Activated naive CD8-positive, alpha-beta T cell (primary cell): ENCODE measurements at regions not wholly inside any gene's neighbourhood (a gene's known extent, or its start where the extent isn't known, plus 50 kb on each side); places are given as distances from the start of the nearest gene placed in this dataset.

Experiments used
- H3K27ac Mint-ChIP-seq: one replicate; pipeline ENCODE4 v1.8.0; 2021; ENCODE audit warnings: mixed read lengths
- H3K27me3 Mint-ChIP-seq: one replicate; pipeline ENCODE4 v1.8.0; 2021; ENCODE audit warnings: mixed read lengths
- H3K36me3 Mint-ChIP-seq: one replicate; pipeline ENCODE4 v1.8.0; 2021; ENCODE audit warnings: mixed read lengths
- H3K4me1 Mint-ChIP-seq: one replicate; pipeline ENCODE4 v1.8.0; 2021; ENCODE audit warnings: low read depth, mixed read lengths
- H3K4me3 Mint-ChIP-seq: one replicate; pipeline ENCODE4 v1.8.0; 2021; ENCODE audit warnings: mild to moderate bottlenecking, mixed read lengths
- H3K9me3 Mint-ChIP-seq: one replicate; pipeline ENCODE4 v1.8.0; 2021; ENCODE audit warnings: low read depth, mixed read lengths

DNA sequence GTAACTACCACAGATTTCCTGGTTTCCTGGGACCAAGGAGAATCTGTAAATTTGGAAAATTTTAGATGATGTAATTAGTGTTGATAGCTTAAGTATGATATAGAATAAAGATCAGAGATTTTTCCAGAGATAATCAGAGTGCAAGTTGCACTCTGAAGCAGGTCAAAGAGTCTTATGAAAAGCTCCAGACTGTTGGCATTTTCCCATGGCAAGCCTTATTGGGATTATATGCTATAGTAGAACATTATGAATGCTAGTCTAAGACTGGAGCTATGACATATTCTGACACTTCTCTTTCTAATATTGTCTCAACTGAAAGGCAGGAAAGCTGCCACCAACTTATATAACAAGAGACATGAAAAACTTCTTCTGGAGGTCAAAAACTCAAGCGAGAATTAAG is 1638.3 kb upstream of the LRRTM1 start:
- Mint-ChIP-seq H3K27me3 (no peaks in the 10 kb centered on the region), H3K36me3 (no peaks in the 10 kb centered on the region), H3K27ac (no peak overlapping the region), H3K4me1 (no peaks in the 10 kb centered on the region), H3K9me3 (peaks cover 16% of the 10 kb centered on the region), H3K4me3 (no peak overlapping the region)

DNA sequence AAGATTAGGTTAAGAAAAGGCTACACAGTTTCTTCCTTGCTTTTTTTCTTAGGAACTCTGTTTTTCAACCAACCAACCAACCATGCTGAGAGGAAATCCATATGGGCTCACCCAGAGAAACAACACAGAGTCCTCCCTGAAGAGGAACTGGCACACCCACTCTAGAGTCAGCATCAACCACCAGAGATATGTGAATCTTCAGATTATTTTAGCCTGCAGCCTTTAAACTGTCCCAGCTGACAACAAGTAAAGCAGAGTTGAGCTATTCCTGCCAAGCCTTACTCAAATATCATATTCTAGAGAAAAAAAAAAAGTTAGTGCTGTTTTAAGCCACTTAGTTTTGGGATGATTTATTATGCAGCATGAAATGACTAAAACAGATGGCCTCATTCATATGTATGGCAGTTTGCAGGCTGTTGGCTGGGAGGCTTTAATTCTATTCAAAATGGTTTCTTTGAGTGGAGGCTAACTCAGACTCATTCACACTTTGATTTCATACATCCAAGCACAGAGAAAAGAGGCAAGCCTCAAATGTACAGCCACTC is 1637.7 kb upstream of the LRRTM1 start:
- H3K9me3 Mint-ChIP-seq: peaks cover 16% of the 10 kb centered on the region
- H3K27ac Mint-ChIP-seq: no peak overlapping the region
- no peaks in the 10 kb centered on the region for H3K27me3 Mint-ChIP-seq
- H3K4me1 Mint-ChIP-seq: no peaks in the 10 kb centered on the region
- H3K36me3 Mint-ChIP-seq: no peaks in the 10 kb centered on the region
- H3K4me3 Mint-ChIP-seq: no peak overlapping the region

DNA sequence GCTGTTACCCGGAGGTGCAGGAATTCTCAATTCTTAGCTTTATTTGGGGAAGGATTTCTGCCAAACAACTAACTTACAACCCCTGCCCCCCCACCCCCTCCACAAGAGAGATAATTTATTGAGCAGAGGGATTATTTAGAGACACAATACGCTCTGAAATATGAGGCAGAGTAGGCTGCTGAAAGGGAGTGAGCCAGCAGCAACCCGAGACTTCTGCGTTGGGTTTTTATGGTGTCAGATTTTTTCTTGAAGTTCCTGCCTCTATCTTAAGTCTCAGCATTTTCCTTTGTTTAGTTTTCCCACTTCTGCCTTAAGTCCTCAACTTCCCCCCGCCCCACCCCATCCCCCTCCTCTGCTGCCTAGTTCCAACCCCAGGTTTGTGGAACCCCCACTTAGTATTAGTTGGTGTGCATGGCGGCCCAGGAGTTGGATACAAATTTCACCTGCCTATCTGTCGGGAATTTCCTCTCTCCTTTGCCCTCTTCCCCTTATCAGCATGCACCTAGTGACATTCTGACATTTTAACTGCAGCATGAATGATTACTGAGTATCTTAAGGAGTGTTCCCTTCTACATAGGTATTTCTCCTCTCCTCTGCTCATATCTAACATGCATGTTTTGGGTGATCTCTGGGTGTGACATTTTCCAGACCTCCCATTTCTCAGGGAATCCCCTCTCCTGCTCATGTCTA is 1635.9 kb upstream of the LRRTM1 start:
- Mint-ChIP-seq H3K27ac (no peak overlapping the region), H3K9me3 (peaks cover 17% of the 10 kb centered on the region), H3K27me3 (no peaks in the 10 kb centered on the region), H3K4me1 (no peaks in the 10 kb centered on the region), H3K4me3 (no peak overlapping the region), H3K36me3 (no peaks in the 10 kb centered on the region)

DNA sequence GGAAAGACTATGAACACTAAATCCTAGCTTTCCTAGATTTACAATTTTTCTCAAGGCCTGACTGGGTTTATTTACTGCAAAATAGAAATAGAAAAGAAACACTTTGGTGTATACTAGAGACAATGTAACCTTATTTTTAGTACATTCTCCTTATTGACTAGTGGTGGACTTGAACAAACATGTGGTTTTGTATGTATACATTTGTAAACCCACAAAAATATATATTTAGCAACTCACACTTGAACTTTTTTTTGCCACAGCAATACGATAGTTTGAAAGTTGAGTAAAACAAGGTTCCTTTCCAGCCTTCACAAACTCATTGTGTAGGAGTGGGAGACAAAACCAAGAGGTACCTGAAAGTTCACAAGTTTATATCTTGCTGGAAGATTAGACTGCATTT is 1633.4 kb upstream of the LRRTM1 start:
- Mint-ChIP-seq H3K4me3 (no peak overlapping the region), H3K36me3 (no peaks in the 10 kb centered on the region), H3K4me1 (no peaks in the 10 kb centered on the region), H3K27ac (no peak overlapping the region), H3K27me3 (no peaks in the 10 kb centered on the region), H3K9me3 (peaks cover 14% of the 10 kb centered on the region)

DNA sequence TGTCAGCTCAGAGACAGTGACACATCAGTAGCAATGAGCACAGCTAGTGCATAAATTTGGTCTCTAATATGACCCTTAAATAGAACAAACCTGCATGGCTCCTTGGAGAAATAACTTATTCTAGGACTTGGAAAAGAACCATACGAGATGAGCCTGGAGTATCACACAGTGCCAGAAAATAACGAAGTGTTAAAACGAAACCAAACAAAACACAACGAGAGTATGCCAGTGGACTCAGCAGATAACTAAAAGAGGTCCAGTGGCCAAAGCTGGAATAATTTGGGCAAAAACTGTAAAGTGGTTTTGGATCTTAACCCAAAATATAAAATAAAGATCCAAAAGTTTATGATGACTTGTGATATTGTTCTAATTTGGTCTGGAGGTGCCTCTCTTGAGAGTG is 1599.0 kb upstream of the LRRTM1 start:
- Mint-ChIP-seq H3K4me1 (no peaks in the 10 kb centered on the region), H3K27me3 (no peaks in the 10 kb centered on the region), H3K9me3 (peaks cover 5% of the 10 kb centered on the region), H3K27ac (no peak overlapping the region), H3K4me3 (no peak overlapping the region), H3K36me3 (no peaks in the 10 kb centered on the region)

DNA sequence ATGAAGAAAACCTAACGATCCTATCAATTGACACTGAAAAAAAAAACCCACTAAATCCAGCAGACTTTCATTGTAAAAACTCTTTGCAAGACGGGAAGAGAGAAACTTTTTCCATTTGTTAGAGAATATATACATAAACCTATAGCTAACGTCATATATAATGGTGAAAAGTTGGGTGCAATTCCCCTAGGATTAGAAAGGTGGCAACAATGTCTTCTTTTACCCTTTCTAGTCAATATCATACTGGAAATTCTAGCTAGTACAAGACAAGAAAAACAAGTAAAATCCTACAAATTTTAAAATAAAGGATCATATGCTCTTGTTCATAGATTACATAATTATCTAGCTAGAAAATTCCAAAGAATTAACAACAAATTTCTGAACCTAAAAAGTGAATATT is 1596.5 kb upstream of the LRRTM1 start:
- Mint-ChIP-seq H3K4me3 (no peak overlapping the region), H3K27me3 (no peaks in the 10 kb centered on the region), H3K27ac (no peak overlapping the region), H3K9me3 (peaks cover 5% of the 10 kb centered on the region), H3K36me3 (no peaks in the 10 kb centered on the region), H3K4me1 (no peaks in the 10 kb centered on the region)

DNA sequence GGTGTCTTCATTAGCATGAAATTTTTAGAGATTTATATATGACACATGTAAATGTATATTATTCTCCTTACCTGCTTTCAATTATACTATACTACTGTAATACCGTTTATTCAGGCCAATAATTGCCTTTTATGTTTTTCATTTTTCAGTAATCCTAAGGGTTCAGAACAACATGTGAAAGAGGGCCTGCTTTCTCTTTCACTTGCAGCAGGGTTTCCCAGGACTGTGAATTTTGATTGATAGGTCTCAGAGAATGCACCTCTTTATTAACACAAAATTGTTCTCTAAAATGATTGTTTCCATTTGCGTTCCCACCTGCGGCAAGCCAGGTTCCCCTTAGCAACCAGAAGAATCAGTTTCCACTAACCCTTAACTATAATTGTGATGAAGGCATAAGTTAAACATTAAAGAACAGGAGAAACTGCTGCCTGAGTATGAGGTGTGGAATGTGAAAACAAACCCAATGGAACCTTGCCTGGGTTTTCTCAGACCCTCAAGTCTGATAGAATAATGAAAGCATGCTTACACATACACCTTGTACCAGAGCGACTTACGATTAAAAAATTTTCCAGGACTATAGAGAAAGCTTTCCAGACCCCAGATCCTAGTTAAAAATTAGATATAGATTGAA is 1591.2 kb upstream of the LRRTM1 start:
- Mint-ChIP-seq H3K27me3 (no peaks in the 10 kb centered on the region), H3K9me3 (peaks cover 10% of the 10 kb centered on the region), H3K4me3 (no peak overlapping the region), H3K27ac (no peak overlapping the region), H3K4me1 (no peaks in the 10 kb centered on the region), H3K36me3 (no peaks in the 10 kb centered on the region)

DNA sequence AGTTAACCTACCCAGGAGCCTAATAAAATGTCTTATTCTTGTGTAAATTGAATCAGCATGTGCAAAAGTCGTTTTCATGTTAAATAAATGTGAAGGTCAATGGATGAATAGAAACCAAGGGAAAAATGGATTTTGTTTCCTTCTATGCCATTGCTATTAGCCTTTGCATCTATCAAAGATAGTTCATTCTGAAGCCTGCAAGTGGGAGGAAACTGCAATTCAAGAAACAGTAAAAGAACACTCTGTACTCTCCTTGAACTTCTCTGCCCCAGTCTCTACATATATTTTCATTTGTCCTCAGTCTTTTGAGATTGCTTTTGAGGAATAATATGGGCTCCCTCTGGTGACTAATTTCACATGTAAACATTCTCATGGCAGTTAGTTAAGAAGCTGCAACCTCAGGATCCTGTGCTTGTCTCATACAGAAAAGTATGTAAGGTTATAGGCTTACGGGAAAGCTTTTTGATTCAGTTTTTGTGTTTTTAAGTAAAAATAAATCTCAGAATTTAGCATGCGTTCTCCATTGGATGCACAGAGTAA is 1590.0 kb upstream of the LRRTM1 start:
- no peaks in the 10 kb centered on the region for H3K36me3 Mint-ChIP-seq
- H3K27ac Mint-ChIP-seq: no peak overlapping the region
- peaks cover 10% of the 10 kb centered on the region for H3K9me3 Mint-ChIP-seq
- H3K4me1 Mint-ChIP-seq: no peaks in the 10 kb centered on the region
- no peaks in the 10 kb centered on the region for H3K27me3 Mint-ChIP-seq
- no peak overlapping the region for H3K4me3 Mint-ChIP-seq

DNA sequence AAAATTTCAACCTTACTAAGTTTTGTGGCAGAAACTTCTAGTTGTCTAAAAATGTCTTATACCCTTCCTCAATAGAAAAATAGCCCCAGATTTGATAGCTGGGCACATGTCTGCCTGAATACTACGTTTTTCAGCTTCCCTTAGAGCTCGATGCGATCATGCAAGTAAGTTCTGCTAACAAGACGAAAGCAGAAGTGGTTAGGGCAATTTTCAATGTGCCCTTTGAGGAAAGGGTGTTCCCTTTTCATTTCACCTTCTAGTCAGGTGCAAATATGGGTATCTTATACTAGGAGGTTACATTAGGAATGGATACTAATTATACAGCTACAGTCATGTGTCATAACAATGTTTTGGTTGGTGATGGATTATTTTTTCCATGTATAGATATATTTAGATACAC is 1572.1 kb upstream of the LRRTM1 start:
- no peaks in the 10 kb centered on the region for H3K27me3 Mint-ChIP-seq
- no peaks in the 10 kb centered on the region for H3K4me1 Mint-ChIP-seq
- no peaks in the 10 kb centered on the region for H3K36me3 Mint-ChIP-seq
- H3K9me3 Mint-ChIP-seq: peaks cover 9% of the 10 kb centered on the region
- no peak overlapping the region for H3K27ac Mint-ChIP-seq
- no peak overlapping the region for H3K4me3 Mint-ChIP-seq

DNA sequence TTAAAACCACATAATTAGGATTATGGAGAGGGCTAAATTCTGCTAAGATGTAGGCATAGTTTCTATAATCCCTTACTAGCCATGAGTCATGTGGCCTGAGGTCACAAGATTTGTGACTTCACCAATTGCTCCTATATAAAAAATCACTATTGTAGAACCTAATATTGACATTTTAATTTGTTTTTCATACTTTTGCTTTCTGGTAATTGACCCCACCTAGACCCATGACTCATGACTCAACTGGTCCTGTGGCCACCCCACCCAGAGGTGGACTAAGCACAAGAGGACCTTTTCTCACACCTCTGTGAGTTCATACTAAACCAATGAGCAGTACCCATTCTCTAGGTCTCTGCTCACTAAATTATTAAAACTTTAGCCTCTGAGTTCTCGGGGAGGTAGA is 1567.5 kb upstream of the LRRTM1 start:
- Mint-ChIP-seq H3K4me1 (no peaks in the 10 kb centered on the region), H3K4me3 (no peak overlapping the region), H3K27me3 (no peaks in the 10 kb centered on the region), H3K36me3 (no peaks in the 10 kb centered on the region), H3K9me3 (peaks cover 20% of the 10 kb centered on the region), H3K27ac (no peak overlapping the region)

DNA sequence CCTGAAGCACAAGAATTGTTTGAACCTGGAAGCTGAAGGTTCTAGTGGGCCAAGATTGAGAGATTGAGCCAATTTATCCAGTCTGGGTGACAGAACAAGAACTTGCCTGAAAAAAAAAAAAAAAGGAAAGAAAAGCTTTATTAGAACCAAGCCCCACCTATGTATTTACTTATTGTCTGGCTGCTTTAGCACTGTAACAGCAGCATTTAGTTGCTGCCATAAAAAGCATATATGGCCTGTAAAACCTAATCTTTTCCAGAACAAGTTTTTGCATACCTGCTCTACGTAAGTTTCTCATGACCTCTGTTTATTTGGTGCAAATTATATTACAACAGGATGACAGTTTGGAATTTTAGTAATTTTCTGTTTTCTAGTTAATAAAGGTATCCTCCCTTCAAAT is 1565.6 kb upstream of the LRRTM1 start:
- no peak overlapping the region for H3K4me3 Mint-ChIP-seq
- H3K27me3 Mint-ChIP-seq: no peaks in the 10 kb centered on the region
- H3K4me1 Mint-ChIP-seq: no peaks in the 10 kb centered on the region
- H3K9me3 Mint-ChIP-seq: peaks cover 25% of the 10 kb centered on the region
- H3K27ac Mint-ChIP-seq: no peak overlapping the region
- no peaks in the 10 kb centered on the region for H3K36me3 Mint-ChIP-seq

DNA sequence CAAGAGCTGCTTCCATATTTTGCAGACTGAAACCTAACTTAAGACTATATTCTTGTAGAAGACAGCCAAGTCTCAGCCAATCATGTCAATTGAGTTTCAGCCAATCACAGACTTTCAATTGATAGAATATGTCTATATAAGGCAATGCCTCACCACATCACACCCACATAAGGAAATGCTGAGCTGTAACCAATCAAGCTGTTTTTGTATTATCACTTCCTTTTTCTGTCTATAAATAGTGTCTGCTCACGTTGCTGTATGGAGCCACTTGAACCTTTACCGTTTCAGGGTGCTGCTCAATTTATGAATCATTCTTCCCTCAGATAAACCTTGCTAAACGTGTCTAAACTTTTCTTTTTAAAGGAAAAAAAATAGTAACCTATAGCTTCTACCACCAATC is 1554.4 kb upstream of the LRRTM1 start:
- no peaks in the 10 kb centered on the region for H3K27me3 Mint-ChIP-seq
- H3K27ac Mint-ChIP-seq: no peak overlapping the region
- H3K9me3 Mint-ChIP-seq: peaks cover 15% of the 10 kb centered on the region
- no peaks in the 10 kb centered on the region for H3K4me1 Mint-ChIP-seq
- no peaks in the 10 kb centered on the region for H3K36me3 Mint-ChIP-seq
- no peak overlapping the region for H3K4me3 Mint-ChIP-seq

DNA sequence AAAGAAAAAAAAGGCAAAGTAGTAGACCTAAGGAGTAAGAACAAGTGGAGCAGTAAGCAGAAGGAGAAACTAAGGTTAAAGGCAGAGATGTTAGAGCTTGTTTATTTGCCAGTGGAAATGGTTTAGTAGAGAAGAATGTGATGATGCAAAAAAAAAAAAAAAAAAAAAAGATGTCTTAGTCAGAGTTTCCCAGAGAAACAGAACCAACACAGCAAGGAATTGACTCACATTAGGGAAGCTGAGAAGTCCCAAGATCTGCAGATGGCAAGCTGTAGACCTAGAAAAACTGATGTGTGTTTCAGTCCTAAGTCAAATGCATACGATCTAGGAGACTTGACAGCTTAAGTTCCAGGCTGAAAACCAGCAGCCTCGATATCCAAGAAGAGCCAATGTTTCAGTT is 1548.8 kb upstream of the LRRTM1 start:
- H3K4me1 Mint-ChIP-seq: no peaks in the 10 kb centered on the region
- H3K36me3 Mint-ChIP-seq: no peaks in the 10 kb centered on the region
- H3K27me3 Mint-ChIP-seq: no peaks in the 10 kb centered on the region
- H3K27ac Mint-ChIP-seq: no peak overlapping the region
- peaks cover 2% of the 10 kb centered on the region for H3K9me3 Mint-ChIP-seq
- H3K4me3 Mint-ChIP-seq: no peak overlapping the region

DNA sequence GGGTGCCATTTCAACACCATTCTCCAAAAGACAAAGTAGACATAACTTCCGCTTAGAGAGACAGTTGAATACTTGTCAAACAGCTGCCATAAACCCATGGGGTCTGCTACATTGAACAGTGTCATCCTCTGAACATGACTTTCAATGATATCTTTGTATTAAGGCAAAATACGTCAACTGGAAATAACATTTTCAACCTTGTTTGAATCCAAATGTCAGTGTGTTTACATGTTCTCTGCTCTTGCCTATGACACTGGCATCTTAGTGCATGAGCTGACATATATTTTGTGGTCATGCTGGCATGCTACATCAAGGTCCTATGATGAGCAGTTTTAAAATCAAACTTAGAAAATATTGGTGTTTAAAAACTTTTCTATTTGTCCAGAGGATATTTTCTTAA is 1548.1 kb upstream of the LRRTM1 start:
- no peaks in the 10 kb centered on the region for H3K27me3 Mint-ChIP-seq
- no peaks in the 10 kb centered on the region for H3K36me3 Mint-ChIP-seq
- H3K9me3 Mint-ChIP-seq: peaks cover 5% of the 10 kb centered on the region
- H3K27ac Mint-ChIP-seq: no peak overlapping the region
- H3K4me1 Mint-ChIP-seq: no peaks in the 10 kb centered on the region
- no peak overlapping the region for H3K4me3 Mint-ChIP-seq

DNA sequence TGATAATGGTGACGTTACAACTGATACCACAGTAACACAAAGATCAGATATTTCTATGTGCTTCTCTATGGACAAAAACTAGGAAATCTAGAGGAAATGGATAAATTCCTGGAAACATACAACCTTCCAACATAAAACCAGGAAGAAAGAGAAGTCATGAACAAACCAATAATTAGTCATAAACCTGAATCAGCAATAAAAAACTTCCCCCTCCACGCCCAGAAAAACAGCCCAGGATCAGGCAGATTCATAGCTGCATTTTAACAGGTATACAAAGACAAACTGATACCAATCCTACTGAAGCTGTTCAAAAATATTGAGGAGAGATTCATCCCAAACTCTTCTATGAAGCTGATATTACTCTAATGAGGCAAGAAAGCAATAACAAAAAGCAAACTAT is 1535.2 kb upstream of the LRRTM1 start:
- Mint-ChIP-seq H3K27ac (no peak overlapping the region), H3K36me3 (no peaks in the 10 kb centered on the region), H3K4me3 (no peak overlapping the region), H3K27me3 (no peaks in the 10 kb centered on the region), H3K4me1 (no peaks in the 10 kb centered on the region), H3K9me3 (peaks cover 4% of the 10 kb centered on the region)
